GM18520 (cell line): ENCODE measurements at regions not wholly inside any gene's neighbourhood (a gene's known extent, or its start where the extent isn't known, plus 50 kb on each side); places are given as distances from the start of the nearest gene placed in this dataset.

Experiments used
- ATAC-seq: cut with Tn5 transposase; IDR thresholded peaks from one replicate; pipeline ENCODE4 v1.9.1; 2021; ENCODE audit not compliant: unreplicated experiment

GRCh38 chr6:149147938-149148718 is 169.4 kb upstream of the TAB2 start:
- ATAC-seq, result no peak

DNA sequence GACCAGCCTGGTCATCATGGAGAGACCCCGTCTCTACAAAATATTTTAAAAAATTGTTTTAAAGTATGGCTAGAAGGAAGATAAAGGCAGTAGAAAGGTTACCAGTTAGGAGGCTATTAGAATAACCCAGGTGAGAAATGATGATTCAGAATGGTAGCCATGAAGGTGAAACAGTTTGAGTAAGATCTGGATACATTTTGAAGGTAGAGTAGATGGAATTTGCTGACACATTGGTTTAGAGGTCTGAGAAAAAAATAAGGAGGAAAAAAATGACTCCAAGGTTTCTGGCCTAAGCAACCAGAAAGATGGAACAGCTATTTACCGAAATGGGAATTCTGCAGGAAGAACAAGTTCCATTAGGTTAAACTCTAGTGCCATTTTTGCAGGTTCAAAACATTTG is 167.9 kb upstream of the TAB2 start:
- no peak for ATAC-seq

GRCh38 chr6:149150301-149150700 is 167.2 kb upstream of the TAB2 start:
- no peak for ATAC-seq

GRCh38 chr6:149150801-149151398 is 166.6 kb upstream of the TAB2 start:
- ATAC-seq, result no peak

DNA sequence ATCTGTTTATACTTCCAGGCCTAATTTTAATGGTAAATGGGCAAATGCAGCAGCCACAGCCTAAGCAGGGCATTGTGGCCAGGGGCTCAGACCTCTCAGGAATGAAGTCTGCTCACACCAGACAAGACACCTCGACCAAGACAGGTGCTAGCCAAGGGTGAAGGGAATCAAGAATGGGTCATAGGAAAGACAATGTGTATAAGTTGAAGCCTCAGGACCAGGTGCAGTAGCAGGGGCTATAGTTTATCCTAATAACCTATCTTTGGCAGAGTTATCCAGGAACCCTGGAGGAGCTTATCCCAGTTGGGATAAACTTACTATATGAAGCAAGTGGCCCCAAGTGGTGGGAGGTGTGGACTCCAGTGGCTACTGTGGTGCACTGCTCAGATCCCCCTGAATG is 165.0 kb upstream of the TAB2 start:
- ATAC-seq, result no peak

DNA sequence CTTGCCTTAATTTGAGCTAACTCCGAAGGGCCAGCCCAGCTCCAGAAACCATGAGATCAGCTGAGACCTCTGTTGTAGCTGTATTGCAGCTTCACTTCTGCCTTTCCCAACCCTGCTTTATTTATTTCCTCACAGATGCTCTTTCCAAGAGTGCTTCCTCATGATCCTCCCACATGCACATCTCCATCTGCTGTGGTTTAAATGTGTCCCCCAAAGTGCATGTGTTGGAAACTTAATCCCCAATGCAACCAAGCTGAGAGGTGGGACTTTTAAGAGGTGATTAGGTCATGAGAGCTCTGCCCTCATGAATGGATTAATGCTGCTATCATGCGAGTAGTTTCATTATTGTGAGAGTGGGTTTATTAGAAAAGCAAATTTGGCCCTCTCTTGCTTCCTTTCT is 164.4 kb upstream of the TAB2 start:
- ATAC-seq, result no peak

- no peak for ATAC-seq
Measured at GRCh38 chr6:149153693-149154092, 163.8 kb upstream of the TAB2 start.

DNA sequence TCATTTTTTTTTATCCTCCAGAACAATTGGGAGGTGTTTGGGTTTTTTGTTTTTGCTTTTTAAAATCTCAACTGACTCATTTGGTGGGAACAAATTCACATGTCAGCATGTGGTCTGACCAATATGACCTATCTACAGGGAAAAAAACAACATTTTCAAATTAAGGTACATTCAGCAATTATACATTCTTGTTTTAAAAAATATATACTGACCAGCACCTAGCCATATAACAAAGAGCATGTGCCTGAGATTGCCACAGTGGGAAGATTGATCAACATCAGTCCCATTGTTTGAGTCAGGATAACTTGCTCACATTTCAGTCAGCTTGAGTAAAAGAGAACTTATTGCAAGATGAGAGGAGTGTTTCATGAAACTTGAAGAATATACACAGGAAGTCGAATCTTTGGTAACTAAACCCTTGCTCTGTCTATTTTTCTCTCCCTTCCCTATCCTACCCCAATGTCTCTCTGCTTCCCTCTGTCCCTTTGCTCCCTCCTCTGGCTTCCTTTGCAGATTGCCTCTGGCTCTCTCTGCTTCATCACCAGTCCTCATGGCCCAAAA is 163.2 kb upstream of the TAB2 start:
- ATAC-seq, result no peak

DNA sequence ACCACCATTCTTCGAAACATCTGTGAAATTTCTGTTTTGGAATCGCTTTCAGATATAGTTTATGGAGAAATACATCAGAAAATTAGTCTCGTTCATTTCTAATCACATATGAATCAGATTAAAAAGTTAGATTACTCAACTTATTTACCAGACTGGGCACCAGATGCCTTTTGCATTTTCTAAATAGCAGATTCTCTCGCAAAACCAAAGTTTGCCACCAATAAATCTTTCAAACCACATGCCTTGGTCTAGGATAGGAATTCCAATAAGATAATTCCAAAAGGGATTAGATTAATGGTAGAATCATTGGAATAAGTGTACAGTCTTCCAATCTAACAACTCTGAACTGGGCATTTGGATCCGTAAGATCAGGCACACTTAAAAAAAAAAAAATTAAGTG is 160.4 kb upstream of the TAB2 start:
- no peak for ATAC-seq

DNA sequence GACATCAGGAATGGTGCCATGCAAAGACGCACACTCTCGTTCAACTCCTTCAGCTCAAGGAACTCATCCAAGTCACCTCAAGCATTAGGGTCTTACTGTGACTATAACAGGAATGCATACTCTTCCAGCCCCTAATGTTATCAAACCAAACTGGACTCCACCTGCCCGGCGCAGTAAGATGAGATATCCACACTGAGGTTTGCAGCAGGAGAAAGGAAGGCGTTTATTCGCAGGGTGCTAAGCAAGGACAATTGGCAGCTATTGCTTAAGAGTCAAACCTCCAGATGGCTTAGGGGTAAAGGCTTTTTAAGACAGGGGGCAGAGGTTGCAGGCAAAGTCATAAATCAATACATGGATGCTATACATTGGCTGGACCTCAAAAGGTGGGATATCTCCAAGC is 159.4 kb upstream of the TAB2 start:
- no peak for ATAC-seq

DNA sequence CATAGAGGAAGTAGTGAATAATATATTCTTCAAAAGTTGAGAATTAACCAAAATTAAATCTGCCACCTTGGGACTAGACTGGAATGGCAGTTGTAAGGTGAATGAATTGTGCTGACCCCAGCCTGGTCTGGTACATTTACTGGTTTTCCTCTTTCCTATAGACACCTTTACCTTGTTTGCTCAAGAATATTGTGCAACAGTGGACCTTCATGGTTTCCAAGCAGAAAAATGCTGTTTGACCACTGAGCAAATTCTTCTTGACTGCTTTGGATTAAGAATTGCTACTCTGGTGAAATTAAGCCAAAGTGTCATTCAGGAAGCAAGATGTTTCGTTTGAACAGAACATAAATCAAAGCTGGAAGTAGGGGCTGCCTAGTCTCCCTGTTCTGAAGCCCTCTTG is 156.6 kb upstream of the TAB2 start:
- ATAC-seq, result no peak

DNA sequence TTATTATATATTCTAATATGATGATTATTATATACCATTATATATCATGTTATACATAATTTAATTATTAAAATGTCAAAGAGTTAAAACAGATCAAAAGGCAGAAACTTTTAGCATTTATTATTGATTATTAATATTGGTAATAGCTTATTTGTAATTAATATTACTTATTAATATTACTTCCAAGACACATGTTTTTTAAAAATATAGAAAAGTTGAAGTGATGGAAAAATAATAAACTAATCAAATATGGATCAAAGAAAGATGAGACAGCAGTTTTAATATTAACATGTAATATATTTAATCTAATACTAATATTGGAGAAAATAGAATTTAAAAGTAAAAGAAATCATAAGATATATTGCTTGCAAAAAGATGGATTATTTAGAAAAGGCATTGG is 154.6 kb upstream of the TAB2 start:
- no peak for ATAC-seq

DNA sequence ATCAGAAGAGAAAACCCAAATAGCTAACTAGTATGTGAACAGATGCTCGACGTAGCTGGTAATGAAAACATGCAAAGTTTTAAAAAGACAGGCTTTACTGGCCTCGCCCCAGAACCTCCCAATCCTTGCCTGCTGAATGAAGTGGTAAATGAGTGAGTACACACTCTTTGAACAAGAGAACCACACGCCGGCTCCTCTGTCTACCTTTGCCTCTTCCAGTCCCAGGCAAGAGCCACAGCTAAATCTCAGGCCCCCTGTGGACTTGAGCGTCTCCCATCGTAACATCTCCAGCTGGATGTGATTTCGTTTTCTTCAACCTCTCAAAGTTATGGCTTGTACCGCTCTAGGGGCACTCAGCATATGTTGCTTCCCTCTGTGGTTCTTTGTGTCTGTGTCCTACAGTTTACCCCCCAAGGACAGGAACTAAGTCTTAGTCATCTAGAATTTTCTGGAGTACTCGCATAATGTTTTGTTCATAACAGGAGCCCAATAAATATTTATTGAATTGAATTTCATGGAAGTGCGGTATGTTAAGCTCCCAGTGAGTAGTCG is 153.2 kb upstream of the TAB2 start:
- ATAC-seq, result no peak

DNA sequence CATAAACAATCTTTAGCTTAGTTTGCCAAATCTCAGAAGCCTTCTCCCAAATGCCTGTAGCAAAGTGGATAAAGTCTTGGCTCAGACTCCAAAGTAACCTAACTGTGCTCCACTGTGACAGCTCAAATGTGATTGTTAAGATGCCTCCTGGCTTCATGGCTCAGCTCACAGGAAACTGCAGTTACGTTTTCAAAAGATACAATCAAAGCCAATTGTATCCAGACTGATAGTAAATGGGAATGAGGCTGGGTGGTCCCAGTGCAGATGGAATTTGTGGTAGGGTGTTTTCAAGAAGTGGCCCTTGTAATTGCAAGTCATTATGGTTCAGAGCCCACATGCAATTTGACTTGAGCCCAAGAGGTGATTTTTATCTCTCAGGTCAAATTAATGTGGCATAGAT is 151.2 kb upstream of the TAB2 start:
- ATAC-seq, result no peak

DNA sequence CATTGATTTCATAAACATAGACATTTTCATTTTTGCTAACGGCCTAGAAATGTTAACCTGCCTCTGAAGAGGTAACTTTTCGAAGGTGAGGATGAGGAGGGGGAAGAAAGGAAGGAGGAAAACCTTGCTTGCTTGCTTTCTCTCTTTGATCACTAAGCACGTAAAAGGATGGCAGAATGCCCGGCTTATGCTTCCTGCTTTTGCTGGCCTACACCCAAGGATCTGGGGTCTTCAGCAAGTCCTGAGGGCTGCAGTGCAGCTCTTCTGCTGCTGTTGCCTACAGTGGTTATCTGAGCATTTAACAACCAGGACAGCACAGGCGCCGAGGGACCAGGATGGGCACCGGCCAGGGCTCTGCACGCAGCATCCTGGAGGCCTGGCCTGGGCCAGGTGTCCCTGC is 150.8 kb upstream of the TAB2 start:
- no peak for ATAC-seq

- no peak for ATAC-seq
Measured at GRCh38 chr6:149168968-149169367, 148.5 kb upstream of the TAB2 start.

DNA sequence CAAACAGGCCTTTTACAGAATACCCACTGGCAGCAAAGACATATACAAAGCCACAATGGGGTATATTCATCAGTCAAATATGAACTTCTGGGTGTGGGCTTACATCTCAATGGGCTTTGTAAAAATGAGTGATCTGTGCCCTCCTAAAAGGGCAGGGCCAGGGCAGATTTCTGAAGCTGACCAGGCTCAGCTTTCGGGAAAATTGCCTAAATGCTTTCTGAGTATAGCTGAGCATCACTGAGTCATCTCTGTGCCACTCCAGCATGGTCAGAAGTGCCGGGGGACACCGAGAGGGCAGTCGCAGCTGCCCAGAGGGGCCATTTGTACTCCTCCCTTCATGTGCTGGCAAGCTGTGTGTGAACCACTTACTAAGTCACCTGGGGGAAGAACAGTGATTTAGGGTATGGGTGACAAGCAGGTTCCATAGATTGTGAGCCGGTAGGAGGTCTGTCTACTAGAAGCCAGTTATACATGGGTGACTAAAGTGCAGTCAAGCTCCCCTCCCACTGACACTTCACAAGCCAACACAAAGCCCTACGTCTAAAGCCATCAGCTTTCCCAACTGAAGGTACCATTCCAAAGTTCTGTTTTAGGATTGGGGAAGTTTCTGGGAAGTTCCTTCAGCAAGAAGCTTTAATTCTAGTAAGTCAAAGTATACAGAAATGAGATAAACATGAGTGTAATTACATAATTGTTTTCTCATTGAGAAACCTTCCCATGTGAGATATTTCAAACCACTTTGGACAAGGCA is 147.6 kb upstream of the TAB2 start:
- no peak for ATAC-seq

GRCh38 chr6:149170564-149171452 is 146.7 kb upstream of the TAB2 start:
- ATAC-seq, result no peak

GRCh38 chr6:149173222-149173621 is 144.3 kb upstream of the TAB2 start:
- no peak for ATAC-seq

- ATAC-seq, result no peak
Measured at GRCh38 chr6:149174962-149175361, 142.6 kb upstream of the TAB2 start.
